ENCODE measurements at regions not wholly inside any gene's neighbourhood (a gene's known extent, or its start where the extent isn't known, plus 50 kb on each side); places are given as distances from the start of the nearest gene placed in this dataset.

DNA sequence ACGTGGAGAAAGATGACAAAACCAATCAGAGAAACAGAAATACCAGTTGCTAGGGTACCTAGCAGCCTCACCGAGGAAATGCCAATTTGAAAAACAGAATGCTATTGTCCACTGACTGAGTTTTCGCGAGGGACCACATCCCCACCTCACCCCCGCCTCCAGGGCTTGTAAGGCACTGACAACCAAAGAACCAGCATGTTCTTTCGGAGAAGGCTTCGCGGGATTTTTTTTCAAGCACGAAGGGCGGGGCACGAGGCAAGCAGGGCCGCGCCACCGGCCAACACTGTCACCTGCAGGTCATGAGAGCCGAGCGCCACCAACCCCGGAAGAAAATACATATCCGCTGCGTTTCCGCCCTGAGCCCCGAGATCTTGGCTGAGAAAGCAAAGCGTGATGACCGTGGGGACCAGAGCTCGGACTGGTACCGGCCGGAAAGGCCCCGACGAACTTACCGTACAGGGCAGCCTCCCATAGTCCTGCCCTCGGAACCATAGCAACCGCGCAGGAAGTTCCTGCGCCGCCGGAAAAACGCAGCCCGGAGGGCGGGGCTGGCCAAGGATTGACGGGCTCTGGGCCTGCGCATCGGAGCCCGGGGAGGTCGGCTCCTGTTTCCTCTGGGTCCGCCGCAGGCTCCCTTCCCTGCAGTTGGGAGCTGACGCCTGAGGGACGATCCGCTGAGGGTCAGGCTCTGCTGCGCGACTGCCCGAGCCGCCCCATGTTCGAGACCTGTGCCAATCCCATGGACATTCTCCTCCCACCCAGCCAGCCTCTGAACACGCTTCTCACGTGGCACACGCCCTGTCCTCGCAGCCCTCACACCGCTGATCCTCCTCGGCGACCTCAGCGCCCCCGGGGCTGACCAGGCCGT lies 59.2 kb upstream of the PAGE5 start:
- TF ChIP-seq, protein P1, sequence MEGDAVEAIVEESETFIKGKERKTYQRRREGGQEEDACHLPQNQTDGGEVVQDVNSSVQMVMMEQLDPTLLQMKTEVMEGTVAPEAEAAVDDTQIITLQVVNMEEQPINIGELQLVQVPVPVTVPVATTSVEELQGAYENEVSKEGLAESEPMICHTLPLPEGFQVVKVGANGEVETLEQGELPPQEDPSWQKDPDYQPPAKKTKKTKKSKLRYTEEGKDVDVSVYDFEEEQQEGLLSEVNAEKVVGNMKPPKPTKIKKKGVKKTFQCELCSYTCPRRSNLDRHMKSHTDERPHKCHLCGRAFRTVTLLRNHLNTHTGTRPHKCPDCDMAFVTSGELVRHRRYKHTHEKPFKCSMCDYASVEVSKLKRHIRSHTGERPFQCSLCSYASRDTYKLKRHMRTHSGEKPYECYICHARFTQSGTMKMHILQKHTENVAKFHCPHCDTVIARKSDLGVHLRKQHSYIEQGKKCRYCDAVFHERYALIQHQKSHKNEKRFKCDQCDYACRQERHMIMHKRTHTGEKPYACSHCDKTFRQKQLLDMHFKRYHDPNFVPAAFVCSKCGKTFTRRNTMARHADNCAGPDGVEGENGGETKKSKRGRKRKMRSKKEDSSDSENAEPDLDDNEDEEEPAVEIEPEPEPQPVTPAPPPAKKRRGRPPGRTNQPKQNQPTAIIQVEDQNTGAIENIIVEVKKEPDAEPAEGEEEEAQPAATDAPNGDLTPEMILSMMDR (IDR thresholded peaks at IDR 0.05) = peak in 4 of 6 experiments; percentile 43 to 74 (median 54)
- TF ChIP-seq POLR2A (IDR thresholded peaks at IDR 0.05) = peak in 1 of 2 donors; percentile 84

Measured in thyroid gland (tissue), 4 donors.